HCT116 (cell line): ENCODE measurements at regions not wholly inside any gene's neighbourhood (a gene's known extent, or its start where the extent isn't known, plus 50 kb on each side); places are given as distances from the start of the nearest gene placed in this dataset.

Experiments
- CEBPB ChIP-seq: IDR thresholded peaks from 2 replicates; pipeline ENCODE4 v1.6.1; 2012; ENCODE audit warnings: low read depth
- ELF1 ChIP-seq: IDR thresholded peaks from 2 replicates; pipeline ENCODE4 v1.6.1; 2012; ENCODE audit warnings: low read depth, borderline replicate concordance
- EZH2 ChIP-seq: fragments of 200-600 bp; sonication (generic); IDR thresholded peaks from 2 replicates; pipeline ENCODE4 v1.6.1; 2017; ENCODE audit warnings: antibody characterized with exemption, mixed run types
- FOSL1 ChIP-seq: IDR thresholded peaks from 2 replicates; pipeline ENCODE4 v1.6.1; 2012; ENCODE audit warnings: low read depth
- POLR2AphosphoS5 ChIP-seq: IDR thresholded peaks from 2 replicates; pipeline ENCODE4 v1.6.1; 2011; ENCODE audit warnings: mild to moderate bottlenecking, low read depth, low read length, moderate library complexity
- RAD21 ChIP-seq: IDR thresholded peaks from 2 replicates; pipeline ENCODE4 v1.6.1; 2012; ENCODE audit warnings: low read depth, mild to moderate bottlenecking
- TF ChIP-seq, protein P1 (sequence below): IDR thresholded peaks from 2 replicates; pipeline ENCODE4 v1.6.1; 2012; ENCODE audit warnings: low read depth
- TF ChIP-seq, protein P2 (sequence below), 3 experiments: fragments of 200-600 bp in 1 of 3; sonication (generic) in 1 of 3; IDR thresholded peaks in 2 of 3; conservative IDR thresholded peaks in 1 of 3; 2 replicates each; pipeline ENCODE4 v1.5.1; 2012 to 2017; ENCODE audit warnings: low read depth in 2 of 3, low read length in 2 of 3, antibody characterized with exemption in 1 of 3, borderline replicate concordance in 1 of 3, control low read depth in 1 of 3, mild to moderate bottlenecking in 1 of 3, mixed read lengths in 1 of 3, mixed run types in 1 of 3, moderate library complexity in 1 of 3; ENCODE audit not compliant: insufficient read depth in 1 of 3
- TF ChIP-seq, protein P3 (sequence below): IDR thresholded peaks from 2 replicates; pipeline ENCODE4 v1.6.1; 2012
- TF ChIP-seq, protein P4 (sequence below): IDR thresholded peaks from 2 replicates; pipeline ENCODE4 v1.6.1; 2011; ENCODE audit warnings: mild to moderate bottlenecking, low read length, moderate library complexity; ENCODE audit not compliant: insufficient replicate concordance; ENCODE audit errors: extremely low read depth

DNA sequence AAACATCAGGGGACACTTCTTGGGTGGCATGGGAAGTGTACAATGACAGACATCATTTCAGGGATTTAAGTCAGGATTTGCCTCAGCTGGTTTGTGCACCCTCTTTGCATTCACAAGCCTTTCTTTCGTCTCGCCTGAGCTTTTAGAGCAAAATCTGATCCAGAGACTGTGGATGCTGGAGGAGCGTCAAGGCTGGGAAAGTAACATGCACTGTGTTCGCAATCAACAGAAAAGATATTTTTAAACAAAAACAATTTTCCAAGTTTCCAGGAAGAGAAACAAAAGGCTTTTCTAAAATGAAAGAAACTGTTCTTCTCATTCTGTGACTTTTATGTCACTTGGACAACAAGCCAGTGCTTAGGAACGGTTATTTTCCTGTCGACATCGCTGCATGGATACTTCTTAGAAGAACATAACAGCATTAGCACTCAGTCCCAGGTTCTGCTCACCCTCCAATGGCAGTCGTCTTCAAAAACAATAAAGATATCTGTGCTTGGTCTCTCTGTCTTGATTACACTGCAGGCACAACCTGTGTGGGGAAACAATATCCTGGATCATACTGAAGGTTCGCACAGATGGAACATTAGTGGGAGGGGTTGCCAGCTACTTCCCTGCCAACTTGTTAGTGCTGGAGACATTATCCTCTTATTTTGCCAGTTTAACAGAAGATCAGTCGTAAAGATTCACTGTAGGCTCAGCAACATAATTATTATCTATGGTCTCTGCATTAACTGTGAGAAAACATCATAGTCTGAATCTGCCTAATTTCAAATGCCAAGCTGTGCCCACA lies 403.3 kb upstream of the ATP2B1 start:
- TF ChIP-seq, protein P1, sequence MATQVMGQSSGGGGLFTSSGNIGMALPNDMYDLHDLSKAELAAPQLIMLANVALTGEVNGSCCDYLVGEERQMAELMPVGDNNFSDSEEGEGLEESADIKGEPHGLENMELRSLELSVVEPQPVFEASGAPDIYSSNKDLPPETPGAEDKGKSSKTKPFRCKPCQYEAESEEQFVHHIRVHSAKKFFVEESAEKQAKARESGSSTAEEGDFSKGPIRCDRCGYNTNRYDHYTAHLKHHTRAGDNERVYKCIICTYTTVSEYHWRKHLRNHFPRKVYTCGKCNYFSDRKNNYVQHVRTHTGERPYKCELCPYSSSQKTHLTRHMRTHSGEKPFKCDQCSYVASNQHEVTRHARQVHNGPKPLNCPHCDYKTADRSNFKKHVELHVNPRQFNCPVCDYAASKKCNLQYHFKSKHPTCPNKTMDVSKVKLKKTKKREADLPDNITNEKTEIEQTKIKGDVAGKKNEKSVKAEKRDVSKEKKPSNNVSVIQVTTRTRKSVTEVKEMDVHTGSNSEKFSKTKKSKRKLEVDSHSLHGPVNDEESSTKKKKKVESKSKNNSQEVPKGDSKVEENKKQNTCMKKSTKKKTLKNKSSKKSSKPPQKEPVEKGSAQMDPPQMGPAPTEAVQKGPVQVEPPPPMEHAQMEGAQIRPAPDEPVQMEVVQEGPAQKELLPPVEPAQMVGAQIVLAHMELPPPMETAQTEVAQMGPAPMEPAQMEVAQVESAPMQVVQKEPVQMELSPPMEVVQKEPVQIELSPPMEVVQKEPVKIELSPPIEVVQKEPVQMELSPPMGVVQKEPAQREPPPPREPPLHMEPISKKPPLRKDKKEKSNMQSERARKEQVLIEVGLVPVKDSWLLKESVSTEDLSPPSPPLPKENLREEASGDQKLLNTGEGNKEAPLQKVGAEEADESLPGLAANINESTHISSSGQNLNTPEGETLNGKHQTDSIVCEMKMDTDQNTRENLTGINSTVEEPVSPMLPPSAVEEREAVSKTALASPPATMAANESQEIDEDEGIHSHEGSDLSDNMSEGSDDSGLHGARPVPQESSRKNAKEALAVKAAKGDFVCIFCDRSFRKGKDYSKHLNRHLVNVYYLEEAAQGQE: no peak
- TF ChIP-seq, protein P2, sequence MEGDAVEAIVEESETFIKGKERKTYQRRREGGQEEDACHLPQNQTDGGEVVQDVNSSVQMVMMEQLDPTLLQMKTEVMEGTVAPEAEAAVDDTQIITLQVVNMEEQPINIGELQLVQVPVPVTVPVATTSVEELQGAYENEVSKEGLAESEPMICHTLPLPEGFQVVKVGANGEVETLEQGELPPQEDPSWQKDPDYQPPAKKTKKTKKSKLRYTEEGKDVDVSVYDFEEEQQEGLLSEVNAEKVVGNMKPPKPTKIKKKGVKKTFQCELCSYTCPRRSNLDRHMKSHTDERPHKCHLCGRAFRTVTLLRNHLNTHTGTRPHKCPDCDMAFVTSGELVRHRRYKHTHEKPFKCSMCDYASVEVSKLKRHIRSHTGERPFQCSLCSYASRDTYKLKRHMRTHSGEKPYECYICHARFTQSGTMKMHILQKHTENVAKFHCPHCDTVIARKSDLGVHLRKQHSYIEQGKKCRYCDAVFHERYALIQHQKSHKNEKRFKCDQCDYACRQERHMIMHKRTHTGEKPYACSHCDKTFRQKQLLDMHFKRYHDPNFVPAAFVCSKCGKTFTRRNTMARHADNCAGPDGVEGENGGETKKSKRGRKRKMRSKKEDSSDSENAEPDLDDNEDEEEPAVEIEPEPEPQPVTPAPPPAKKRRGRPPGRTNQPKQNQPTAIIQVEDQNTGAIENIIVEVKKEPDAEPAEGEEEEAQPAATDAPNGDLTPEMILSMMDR (IDR thresholded peaks at IDR 0.05 in 2 of 3, conservative IDR thresholded peaks at IDR 0.05 in 1 of 3; ENCODE audit: borderline replicate concordance in 1 of 3, insufficient read depth in 1 of 3, low read depth in 2 of 3, low read length in 2 of 3): no peak
- TF ChIP-seq RAD21 (no peak), POLR2AphosphoS5 (no peak), FOSL1 (no peak), ELF1 (no peak), EZH2 (no peak), CEBPB (no peak)
- TF ChIP-seq, protein P3, sequence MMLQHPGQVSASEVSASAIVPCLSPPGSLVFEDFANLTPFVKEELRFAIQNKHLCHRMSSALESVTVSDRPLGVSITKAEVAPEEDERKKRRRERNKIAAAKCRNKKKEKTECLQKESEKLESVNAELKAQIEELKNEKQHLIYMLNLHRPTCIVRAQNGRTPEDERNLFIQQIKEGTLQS: no peak
- TF ChIP-seq, protein P4, sequence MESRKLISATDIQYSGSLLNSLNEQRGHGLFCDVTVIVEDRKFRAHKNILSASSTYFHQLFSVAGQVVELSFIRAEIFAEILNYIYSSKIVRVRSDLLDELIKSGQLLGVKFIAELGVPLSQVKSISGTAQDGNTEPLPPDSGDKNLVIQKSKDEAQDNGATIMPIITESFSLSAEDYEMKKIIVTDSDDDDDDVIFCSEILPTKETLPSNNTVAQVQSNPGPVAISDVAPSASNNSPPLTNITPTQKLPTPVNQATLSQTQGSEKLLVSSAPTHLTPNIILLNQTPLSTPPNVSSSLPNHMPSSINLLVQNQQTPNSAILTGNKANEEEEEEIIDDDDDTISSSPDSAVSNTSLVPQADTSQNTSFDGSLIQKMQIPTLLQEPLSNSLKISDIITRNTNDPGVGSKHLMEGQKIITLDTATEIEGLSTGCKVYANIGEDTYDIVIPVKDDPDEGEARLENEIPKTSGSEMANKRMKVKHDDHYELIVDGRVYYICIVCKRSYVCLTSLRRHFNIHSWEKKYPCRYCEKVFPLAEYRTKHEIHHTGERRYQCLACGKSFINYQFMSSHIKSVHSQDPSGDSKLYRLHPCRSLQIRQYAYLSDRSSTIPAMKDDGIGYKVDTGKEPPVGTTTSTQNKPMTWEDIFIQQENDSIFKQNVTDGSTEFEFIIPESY: no peak
